GM12875 (cell line): ENCODE measurements at regions not wholly inside any gene's neighbourhood (a gene's known extent, or its start where the extent isn't known, plus 50 kb on each side); places are given as distances from the start of the nearest gene placed in this dataset.

Experiments used
- H3K4me3 ChIP-seq: one replicate; pipeline ENCODE4 v1.5.1; 2011; ENCODE audit warnings: low read depth, low read length, control low read depth
- TF ChIP-seq, protein P1 (sequence below): IDR thresholded peaks from 2 replicates; pipeline ENCODE4 v1.5.1; 2011; ENCODE audit warnings: low read depth, mild to moderate bottlenecking, control low read depth, inconsistent platforms, low read length, moderate library complexity, borderline replicate concordance; ENCODE audit not compliant: insufficient read depth

DNA sequence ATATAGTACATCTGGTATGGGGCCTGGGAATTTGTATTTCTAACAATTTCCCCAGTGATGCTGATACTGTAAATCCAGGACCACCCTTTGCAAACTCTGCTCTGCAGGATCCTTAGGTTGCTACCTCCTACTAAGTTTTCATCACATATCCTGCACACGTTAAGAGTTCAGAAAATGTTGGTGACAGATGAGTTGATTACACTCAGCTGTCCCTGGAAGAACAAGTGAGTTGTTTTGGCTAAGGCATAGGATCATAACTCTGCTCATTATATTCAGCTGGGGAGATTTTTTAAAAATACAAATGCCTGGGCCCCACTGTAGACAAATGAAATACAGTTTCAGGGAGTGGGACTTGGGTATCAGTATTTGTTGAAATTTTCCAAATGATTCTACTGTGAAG is 274.6 kb upstream of the HABP2 start:
- no peak overlapping the region for H3K4me3 ChIP-seq
- TF ChIP-seq, protein P1, sequence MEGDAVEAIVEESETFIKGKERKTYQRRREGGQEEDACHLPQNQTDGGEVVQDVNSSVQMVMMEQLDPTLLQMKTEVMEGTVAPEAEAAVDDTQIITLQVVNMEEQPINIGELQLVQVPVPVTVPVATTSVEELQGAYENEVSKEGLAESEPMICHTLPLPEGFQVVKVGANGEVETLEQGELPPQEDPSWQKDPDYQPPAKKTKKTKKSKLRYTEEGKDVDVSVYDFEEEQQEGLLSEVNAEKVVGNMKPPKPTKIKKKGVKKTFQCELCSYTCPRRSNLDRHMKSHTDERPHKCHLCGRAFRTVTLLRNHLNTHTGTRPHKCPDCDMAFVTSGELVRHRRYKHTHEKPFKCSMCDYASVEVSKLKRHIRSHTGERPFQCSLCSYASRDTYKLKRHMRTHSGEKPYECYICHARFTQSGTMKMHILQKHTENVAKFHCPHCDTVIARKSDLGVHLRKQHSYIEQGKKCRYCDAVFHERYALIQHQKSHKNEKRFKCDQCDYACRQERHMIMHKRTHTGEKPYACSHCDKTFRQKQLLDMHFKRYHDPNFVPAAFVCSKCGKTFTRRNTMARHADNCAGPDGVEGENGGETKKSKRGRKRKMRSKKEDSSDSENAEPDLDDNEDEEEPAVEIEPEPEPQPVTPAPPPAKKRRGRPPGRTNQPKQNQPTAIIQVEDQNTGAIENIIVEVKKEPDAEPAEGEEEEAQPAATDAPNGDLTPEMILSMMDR, result no peak

DNA sequence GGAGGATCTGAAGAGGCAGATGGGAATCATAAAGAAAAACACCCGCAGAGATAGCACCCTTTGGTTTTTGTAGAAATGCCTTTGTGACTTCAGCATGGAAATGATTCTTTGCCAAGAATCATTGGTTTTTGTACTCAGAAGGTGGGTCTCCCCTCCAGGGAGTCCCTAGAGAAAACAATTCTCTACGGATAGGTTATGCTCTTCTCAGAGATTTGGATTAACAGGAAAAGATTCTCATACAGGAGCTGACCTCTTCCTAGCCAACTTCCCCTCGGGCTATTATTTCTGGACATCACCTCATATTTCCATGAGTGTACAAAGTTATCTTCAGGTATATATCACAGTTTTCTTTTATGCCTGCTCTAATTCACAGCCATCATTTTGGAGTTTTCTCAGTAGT is 274.2 kb upstream of the HABP2 start:
- H3K4me3 ChIP-seq, result no peak overlapping the region
- TF ChIP-seq, protein P1, result no peak

DNA sequence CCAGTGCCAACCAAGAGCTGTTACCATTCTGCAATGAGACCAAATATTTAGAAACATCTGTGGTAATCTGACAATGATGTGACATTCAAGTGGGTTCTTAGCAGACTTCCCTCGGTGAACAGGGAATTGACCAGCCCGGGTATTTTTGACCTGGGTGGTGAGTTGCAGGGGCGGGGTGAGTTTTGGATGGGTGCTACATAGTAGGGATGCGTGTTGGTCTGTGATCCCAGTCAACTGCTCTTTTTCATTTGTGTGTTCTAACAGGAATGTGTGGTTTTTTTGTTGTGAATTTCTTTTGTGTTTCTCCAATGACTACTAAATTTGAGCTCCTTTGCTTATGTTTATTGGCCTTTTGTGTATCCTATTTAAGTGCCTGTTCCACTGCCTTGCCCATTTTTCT is 273.6 kb upstream of the HABP2 start:
- H3K4me3 ChIP-seq, result no peak overlapping the region
- TF ChIP-seq, protein P1, result no peak

DNA sequence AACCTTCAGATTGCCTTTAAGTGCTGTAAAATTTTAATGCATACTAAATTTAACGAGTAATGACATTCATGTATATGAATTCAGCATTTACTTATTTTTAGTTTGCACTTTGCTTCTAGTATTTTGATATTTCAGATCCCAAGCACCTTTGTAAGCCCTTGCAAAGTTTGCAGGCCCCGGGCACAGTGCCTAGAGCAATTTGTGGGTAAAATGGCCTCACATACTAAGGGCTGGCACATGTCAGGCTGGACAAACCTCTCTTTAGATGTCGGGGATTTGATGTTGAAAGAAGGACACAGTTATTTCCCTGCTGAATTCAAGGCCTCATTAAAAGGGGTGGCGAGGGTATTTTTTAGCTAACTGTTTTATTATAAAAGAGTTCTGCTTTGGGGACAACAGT is 270.3 kb upstream of the HABP2 start:
- TF ChIP-seq, protein P1, result no peak
- H3K4me3 ChIP-seq, result no peak overlapping the region

DNA sequence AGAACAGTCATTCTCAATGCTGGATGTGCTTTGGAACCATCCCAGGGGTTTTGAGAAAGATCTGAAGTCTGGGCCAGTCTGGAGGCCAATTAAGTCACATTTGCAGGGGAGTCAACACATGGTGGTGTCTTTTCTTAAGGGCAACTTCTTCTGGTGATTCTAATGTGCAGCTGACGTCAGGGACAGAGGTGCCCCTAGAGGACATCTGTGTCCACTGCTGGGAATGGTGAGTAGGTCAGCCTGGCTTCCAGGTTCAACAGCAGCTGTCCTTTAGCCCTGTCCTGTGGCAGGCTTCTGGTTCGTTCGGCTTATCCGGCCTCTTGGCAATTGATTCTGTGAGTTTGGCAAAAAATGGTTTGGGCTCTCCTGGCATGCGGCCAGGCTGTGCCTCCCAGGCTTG is 269.7 kb upstream of the HABP2 start:
- TF ChIP-seq, protein P1, result no peak
- no peak overlapping the region for H3K4me3 ChIP-seq

DNA sequence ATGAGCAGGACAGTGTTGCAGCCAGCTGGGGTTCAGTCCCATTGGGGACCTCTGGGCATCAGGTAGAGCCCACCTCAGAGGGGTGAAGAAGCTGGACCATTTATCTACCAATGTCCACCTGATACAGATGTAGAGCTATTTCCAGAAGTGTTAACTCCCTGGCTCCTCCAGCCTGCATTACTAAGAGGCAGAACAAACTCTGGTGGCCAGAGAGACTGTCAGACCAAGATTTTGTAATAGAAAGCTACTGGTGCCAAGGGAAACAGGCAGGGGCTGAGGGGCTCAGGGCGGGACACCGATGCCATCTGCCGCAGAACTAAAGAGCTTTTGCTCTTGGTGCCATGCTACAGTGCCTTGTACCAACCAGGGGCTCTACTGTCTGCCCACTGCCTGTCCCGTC is 268.2 kb upstream of the HABP2 start:
- H3K4me3 ChIP-seq, result no peak overlapping the region
- TF ChIP-seq, protein P1, result no peak

DNA sequence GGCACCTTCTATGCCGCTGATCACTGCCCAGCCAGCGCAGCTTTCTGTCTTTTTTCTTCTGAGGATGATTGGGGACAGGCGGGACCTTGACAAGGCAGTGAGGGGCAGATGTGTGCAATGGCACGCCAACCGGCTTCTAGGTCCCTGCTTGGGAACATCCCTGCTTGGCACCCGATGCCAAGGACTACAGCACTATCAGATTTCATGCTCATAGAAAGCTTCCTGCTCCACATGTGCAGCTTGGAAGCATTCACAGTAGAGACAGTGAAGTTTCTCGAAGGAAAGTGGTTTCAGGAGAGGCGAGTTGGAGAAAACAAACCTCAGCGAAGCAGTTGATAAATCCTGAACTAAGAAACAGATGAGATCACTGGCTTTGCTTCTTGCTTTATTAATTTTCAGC is 267.5 kb upstream of the HABP2 start:
- no peak overlapping the region for H3K4me3 ChIP-seq
- TF ChIP-seq, protein P1, result no peak
